ENCODE measurements at regions not wholly inside any gene's neighbourhood (a gene's known extent, or its start where the extent isn't known, plus 50 kb on each side); places are given as distances from the start of the nearest gene placed in this dataset.

- no peak for TF ChIP-seq CTCF (IDR thresholded peaks at IDR 0.05)
- no peak for TF ChIP-seq POLR2A (IDR thresholded peaks at IDR 0.05)
Observed at GRCh38 chr1:94707321-94708298, 112.5 kb upstream of the SLC44A3 start.
